Loucy (cell line): ENCODE measurements at regions not wholly inside any gene's neighbourhood (a gene's known extent, or its start where the extent isn't known, plus 50 kb on each side); places are given as distances from the start of the nearest gene placed in this dataset.

Experiments
- EZH2phosphoT487 ChIP-seq: fragments of 200-600 bp; IDR thresholded peaks from 2 replicates; pipeline ENCODE4 v1.6.1; 2018; ENCODE audit warnings: antibody characterized with exemption, mild to moderate bottlenecking, moderate library complexity, borderline replicate concordance
- TF ChIP-seq, protein P1 (sequence below): fragments of 200-600 bp; sonication (generic); conservative IDR thresholded peaks from 2 replicates; pipeline ENCODE4 v1.5.1; 2014; ENCODE audit warnings: mild to moderate bottlenecking, antibody characterized with exemption, low read length

DNA sequence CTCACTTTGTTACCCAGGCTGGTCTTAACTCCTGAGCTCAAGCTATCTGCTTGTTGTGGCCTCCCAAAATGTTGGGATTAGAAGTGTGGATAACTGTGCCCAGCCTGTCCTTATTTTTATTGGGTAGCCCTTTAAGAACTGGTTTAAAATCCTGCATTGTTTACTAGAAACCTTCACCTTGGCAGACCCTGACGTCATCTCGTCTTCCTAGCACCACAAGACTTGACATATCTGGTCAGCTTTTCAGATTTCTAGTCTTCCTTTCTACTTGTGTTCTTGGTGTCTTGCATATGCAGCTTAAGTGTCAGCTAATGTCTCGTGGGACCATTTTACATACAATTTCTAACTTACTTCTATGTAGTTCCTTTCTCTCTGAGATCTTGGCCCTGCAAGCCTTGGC lies 258.9 kb downstream of the IZUMO3 start:
- TF ChIP-seq, protein P1, sequence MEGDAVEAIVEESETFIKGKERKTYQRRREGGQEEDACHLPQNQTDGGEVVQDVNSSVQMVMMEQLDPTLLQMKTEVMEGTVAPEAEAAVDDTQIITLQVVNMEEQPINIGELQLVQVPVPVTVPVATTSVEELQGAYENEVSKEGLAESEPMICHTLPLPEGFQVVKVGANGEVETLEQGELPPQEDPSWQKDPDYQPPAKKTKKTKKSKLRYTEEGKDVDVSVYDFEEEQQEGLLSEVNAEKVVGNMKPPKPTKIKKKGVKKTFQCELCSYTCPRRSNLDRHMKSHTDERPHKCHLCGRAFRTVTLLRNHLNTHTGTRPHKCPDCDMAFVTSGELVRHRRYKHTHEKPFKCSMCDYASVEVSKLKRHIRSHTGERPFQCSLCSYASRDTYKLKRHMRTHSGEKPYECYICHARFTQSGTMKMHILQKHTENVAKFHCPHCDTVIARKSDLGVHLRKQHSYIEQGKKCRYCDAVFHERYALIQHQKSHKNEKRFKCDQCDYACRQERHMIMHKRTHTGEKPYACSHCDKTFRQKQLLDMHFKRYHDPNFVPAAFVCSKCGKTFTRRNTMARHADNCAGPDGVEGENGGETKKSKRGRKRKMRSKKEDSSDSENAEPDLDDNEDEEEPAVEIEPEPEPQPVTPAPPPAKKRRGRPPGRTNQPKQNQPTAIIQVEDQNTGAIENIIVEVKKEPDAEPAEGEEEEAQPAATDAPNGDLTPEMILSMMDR: no peak
- TF ChIP-seq EZH2phosphoT487: no peak
